Fibroblast of villous mesenchyme (primary cell): ENCODE measurements at regions not wholly inside any gene's neighbourhood (a gene's known extent, or its start where the extent isn't known, plus 50 kb on each side); places are given as distances from the start of the nearest gene placed in this dataset.

Experiments used
- DNase-seq: peaks from one replicate; pipeline ENCODE4 v3.0.0-alpha.2; 2010; ENCODE audit warnings: low read depth
- H3K4me3 ChIP-seq: 2 replicates; pipeline ENCODE4 v1.5.1; 2011; ENCODE audit warnings: low read depth, mild to moderate bottlenecking, low read length
- TF ChIP-seq, protein P1 (sequence below): IDR thresholded peaks from 2 replicates; pipeline ENCODE4 v1.5.1; 2012; ENCODE audit warnings: low read depth, mild to moderate bottlenecking, low read length; ENCODE audit not compliant: insufficient read depth

DNA sequence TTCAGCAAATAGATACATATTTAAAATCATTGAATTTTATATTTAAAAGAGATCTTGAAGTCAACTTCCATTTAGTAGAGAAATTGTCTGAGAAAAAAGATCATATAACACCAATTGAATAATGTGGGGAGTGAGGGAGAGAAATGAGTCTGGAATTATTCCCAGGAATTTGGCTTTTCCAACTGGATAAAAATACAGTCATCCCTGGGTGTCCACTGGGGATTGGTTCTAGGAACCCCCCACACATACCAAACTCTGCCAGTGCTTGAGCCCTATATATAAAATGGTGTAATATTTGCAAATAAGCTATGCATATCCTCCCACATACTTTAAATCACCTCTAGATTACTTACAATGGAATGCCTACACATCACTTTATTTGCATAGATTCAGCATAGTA is 162.8 kb upstream of the SEMA3C start:
- H3K4me3 ChIP-seq = no peak overlapping the region
- no peak for DNase-seq
- TF ChIP-seq, protein P1, sequence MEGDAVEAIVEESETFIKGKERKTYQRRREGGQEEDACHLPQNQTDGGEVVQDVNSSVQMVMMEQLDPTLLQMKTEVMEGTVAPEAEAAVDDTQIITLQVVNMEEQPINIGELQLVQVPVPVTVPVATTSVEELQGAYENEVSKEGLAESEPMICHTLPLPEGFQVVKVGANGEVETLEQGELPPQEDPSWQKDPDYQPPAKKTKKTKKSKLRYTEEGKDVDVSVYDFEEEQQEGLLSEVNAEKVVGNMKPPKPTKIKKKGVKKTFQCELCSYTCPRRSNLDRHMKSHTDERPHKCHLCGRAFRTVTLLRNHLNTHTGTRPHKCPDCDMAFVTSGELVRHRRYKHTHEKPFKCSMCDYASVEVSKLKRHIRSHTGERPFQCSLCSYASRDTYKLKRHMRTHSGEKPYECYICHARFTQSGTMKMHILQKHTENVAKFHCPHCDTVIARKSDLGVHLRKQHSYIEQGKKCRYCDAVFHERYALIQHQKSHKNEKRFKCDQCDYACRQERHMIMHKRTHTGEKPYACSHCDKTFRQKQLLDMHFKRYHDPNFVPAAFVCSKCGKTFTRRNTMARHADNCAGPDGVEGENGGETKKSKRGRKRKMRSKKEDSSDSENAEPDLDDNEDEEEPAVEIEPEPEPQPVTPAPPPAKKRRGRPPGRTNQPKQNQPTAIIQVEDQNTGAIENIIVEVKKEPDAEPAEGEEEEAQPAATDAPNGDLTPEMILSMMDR = no peak

- no peak for DNase-seq
- TF ChIP-seq, protein P1 = no peak
- H3K4me3 ChIP-seq = no peak overlapping the region
Observed at GRCh38 chr7:81080553-81080952, 161.7 kb upstream of the SEMA3C start.

- DNase-seq = no peak
- no peak overlapping the region for H3K4me3 ChIP-seq
- TF ChIP-seq, protein P1 = no peak
Observed at GRCh38 chr7:81079746-81080145, 160.9 kb upstream of the SEMA3C start.

GRCh38 chr7:81075150-81075549 is 156.3 kb upstream of the SEMA3C start:
- no peak overlapping the region for H3K4me3 ChIP-seq
- no peak for DNase-seq
- TF ChIP-seq, protein P1 = no peak

- no peak overlapping the region for H3K4me3 ChIP-seq
- TF ChIP-seq, protein P1 = no peak
- DNase-seq = no peak
Observed at GRCh38 chr7:81074406-81074805, 155.6 kb upstream of the SEMA3C start.

DNA sequence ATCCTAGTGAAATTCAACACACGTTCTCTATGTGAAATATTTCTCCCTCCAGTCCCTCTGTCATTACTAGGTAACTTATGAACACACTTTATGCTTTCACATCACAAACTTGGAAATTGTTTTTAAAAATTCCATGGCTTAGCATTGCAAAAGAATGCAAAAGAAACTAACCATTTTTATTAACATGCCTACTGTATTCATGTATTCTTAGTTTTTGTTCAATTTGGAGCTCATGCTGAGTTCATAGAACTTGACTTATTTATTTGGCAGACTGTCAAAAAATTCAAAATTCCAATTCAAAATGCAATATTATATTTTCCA is 155.0 kb upstream of the SEMA3C start:
- TF ChIP-seq, protein P1 = no peak
- no peak for DNase-seq
- H3K4me3 ChIP-seq = no peak overlapping the region

GRCh38 chr7:81070956-81071355 is 152.1 kb upstream of the SEMA3C start:
- no peak overlapping the region for H3K4me3 ChIP-seq
- no peak for DNase-seq
- TF ChIP-seq, protein P1 = no peak
